Activated B cell treated with CpG ODN at 0.5 μM for 24 hours (primary cell): ENCODE measurements at regions not wholly inside any gene's neighbourhood (a gene's known extent, or its start where the extent isn't known, plus 50 kb on each side); places are given as distances from the start of the nearest gene placed in this dataset.

Source experiments
- ATAC-seq: fragments of 200-7000 bp; cut with Tn5 transposase; one replicate; pipeline ENCODE4 v1.10.0; 2021; ENCODE audit warnings: low read depth, mild to moderate bottlenecking, moderate library complexity
- CTCF ChIA-PET: fragments of 350-600 bp; sonication (Branson Sonifier 250); formaldehyde crosslinking; loops from one replicate; lab custom pipeline; 2021; ENCODE audit warnings: antibody characterized with exemption; lab: Charles Lee
- POLR2A ChIA-PET: fragments of 350-600 bp; sonication (Branson Sonifier 250); formaldehyde crosslinking; loops from one replicate; lab custom pipeline; 2021; ENCODE audit warnings: antibody characterized with exemption; lab: Charles Lee
- DNase-seq: peaks from one replicate; pipeline ENCODE4 v3.0.0; 2022
- H3K27ac Mint-ChIP-seq: one replicate; pipeline ENCODE4 v1.8.0; 2020; ENCODE audit warnings: mixed read lengths
- H3K27me3 Mint-ChIP-seq: one replicate; pipeline ENCODE4 v1.8.0; 2021; ENCODE audit warnings: mixed read lengths
- H3K36me3 Mint-ChIP-seq: one replicate; pipeline ENCODE4 v1.8.0; 2021; ENCODE audit warnings: low read depth, mixed read lengths
- H3K4me1 Mint-ChIP-seq: one replicate; pipeline ENCODE4 v1.8.0; 2021; ENCODE audit warnings: mixed read lengths
- H3K4me3 Mint-ChIP-seq: one replicate; pipeline ENCODE4 v1.8.0; 2020; ENCODE audit warnings: mild to moderate bottlenecking, mixed read lengths
- H3K9me3 Mint-ChIP-seq: one replicate; pipeline ENCODE4 v1.8.0; 2020; ENCODE audit warnings: mixed read lengths
- CTCF ChIP-seq: fragments of 200-600 bp; IDR thresholded peaks from one replicate; pipeline ENCODE4 v1.8.0; 2022; ENCODE audit warnings: antibody characterized with exemption, mild to moderate bottlenecking
- intact Hi-C: fragments of 100-400 bp; cut with micrococcal nuclease; formaldehyde crosslinking; loops from one replicate; pipeline ENCODE4 v1.15.1; 2024

GRCh38 chr12:43222796-43223195, 329.2 kb downstream of the ADAMTS20 start:
- Mint-ChIP-seq H3K27ac (no peak overlapping the region), H3K9me3 (no peaks in the 10 kb centered on the region), H3K4me3 (no peak overlapping the region), H3K36me3 (no peaks in the 10 kb centered on the region), H3K27me3 (peaks cover 1% of the 10 kb centered on the region), H3K4me1 (no peaks in the 10 kb centered on the region)
- no peak for DNase-seq
- no peak for TF ChIP-seq CTCF
- CTCF ChIA-PET, result no interaction called here
- POLR2A ChIA-PET, result no interaction called here
- intact Hi-C loops, result no loop called here
- ATAC-seq, result no peak

GRCh38 chr12:43221216-43221615, 330.8 kb downstream of the ADAMTS20 start:
- Mint-ChIP-seq H3K27me3 (peaks cover 1% of the 10 kb centered on the region), H3K9me3 (no peaks in the 10 kb centered on the region), H3K4me1 (no peaks in the 10 kb centered on the region), H3K27ac (no peak overlapping the region), H3K4me3 (no peak overlapping the region), H3K36me3 (no peaks in the 10 kb centered on the region)
- ATAC-seq, result no peak
- DNase-seq, result no peak
- intact Hi-C loops, result no loop called here
- TF ChIP-seq CTCF, result no peak
- ChIA-PET POLR2A (no interaction called here), CTCF (no interaction called here)

- H3K36me3 Mint-ChIP-seq, result no peaks in the 10 kb centered on the region
- ChIA-PET POLR2A (no interaction called here), CTCF (no interaction called here)
- no peak for TF ChIP-seq CTCF
- DNase-seq (no peak), ATAC-seq (no peak)
- H3K27me3 Mint-ChIP-seq, result no peaks in the 10 kb centered on the region
- no peak overlapping the region for H3K27ac Mint-ChIP-seq
- no peak overlapping the region for H3K4me3 Mint-ChIP-seq
- intact Hi-C loops, result no loop called here
- H3K9me3 Mint-ChIP-seq, result no peaks in the 10 kb centered on the region
- H3K4me1 Mint-ChIP-seq, result peaks cover under 1% of the 10 kb centered on the region
Observed at GRCh38 chr12:43216490-43216889, 335.5 kb downstream of the ADAMTS20 start.

GRCh38 chr12:43214166-43214565, 337.8 kb downstream of the ADAMTS20 start:
- Mint-ChIP-seq H3K9me3 (no peaks in the 10 kb centered on the region), H3K4me1 (peaks cover 18% of the 10 kb centered on the region), H3K4me3 (no peak overlapping the region), H3K27ac (no peak overlapping the region), H3K27me3 (no peaks in the 10 kb centered on the region), H3K36me3 (no peaks in the 10 kb centered on the region)
- CTCF ChIA-PET, result no interaction called here
- DNase-seq (no peak), ATAC-seq (no peak)
- intact Hi-C loops, result no loop called here
- TF ChIP-seq CTCF, result no peak
- POLR2A ChIA-PET, result no interaction called here

GRCh38 chr12:43213608-43214007, 338.4 kb downstream of the ADAMTS20 start:
- ATAC-seq, result no peak
- CTCF ChIA-PET, result no interaction called here
- intact Hi-C loops, result no loop called here

More at GRCh38 chr12:43213608-43214007, 338.4 kb downstream of the ADAMTS20 start:
- POLR2A ChIA-PET, result no interaction called here
- Mint-ChIP-seq H3K36me3 (no peaks in the 10 kb centered on the region), H3K4me3 (no peak overlapping the region), H3K4me1 (peaks cover 18% of the 10 kb centered on the region), H3K27me3 (no peaks in the 10 kb centered on the region), H3K27ac (no peak overlapping the region), H3K9me3 (no peaks in the 10 kb centered on the region)
- TF ChIP-seq CTCF, result no peak
- no peak for DNase-seq
